Right hindlimb (tissue), 1 donor: ENCODE measurements at regions not wholly inside any gene's neighbourhood (a gene's known extent, or its start where the extent isn't known, plus 50 kb on each side); places are given as distances from the start of the nearest gene placed in this dataset.

Experiments used
- DNase-seq: peaks from one replicate; pipeline ENCODE4 v3.0.0-alpha.2; 2018

DNA sequence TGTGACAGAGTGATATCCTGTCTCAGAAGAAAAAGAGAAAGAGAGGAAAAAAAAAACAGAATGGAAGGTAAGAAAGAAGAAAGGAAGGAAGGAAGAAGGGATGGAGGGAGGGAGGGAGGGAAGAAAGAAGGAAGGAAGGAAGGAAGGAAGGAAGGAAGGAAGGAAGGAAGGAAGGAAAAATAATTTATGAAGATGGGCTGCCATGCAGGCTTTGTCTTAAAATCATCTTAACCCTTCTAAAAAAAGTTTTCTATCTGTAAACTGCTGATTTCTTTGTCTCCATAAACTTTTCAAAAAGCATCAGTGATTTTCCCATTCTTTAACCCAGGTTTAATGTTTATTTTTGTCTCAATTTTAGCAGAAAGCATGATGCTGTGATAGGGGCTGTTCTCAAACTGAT is 1154.1 kb upstream of the CDH6 start:
- DNase-seq, result no peak

DNA sequence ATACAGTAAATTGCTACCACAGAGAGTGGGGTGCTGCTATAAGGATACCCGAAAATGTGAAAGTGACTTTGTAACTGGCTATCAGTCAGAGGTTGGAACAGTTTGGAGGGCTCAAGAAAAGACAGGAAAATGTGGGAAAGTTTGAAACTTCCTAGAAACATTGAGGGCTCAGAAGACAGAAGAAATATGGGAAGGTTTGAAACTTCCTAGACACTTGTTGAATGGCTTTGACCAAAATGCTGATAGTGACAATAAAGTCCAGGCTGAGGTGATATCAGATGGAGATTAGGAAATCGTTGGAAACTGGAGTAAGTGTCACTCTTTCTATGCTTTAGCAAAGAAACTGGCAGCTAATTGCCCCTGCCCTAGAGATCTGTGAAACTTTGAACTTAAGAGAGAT is 1158.6 kb upstream of the CDH6 start:
- no peak for DNase-seq

DNA sequence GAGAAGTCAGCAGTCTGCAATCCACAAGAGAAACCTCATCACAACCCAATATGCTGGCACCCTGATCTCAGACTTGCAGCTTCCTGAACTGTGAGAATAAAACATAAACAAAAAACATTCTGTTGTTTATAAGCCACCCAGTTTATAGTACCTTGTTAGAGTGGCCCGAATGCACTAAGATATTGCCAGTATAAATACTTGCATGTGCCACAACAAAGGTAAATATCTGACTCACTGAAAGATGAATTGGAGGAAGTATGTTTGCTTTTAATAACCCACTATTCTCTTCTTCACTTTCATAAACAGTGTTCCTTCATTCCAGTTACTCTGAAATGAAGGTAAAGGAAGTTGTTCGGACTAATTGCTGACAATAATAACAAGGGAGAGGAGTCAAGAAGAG is 1163.4 kb upstream of the CDH6 start:
- no peak for DNase-seq

DNA sequence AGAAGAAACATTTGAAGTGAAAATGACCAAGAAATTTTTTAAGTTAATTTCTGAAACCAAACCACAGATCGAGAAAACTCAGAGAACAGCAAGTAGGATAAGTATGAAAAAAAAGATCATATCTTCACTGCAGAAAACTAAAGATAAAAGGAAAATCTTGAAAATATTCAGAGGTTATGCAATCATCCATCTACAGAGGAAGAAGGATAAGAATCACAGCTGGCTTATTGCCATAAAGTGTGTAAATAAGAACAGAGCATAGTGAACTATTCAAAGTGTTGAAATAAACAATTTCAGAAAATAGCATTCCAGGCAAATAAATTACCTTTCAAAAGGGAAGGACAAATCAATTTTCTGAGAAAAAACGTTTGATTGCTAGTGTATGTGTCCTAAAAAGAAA is 1191.7 kb upstream of the CDH6 start:
- DNase-seq, result no peak

DNA sequence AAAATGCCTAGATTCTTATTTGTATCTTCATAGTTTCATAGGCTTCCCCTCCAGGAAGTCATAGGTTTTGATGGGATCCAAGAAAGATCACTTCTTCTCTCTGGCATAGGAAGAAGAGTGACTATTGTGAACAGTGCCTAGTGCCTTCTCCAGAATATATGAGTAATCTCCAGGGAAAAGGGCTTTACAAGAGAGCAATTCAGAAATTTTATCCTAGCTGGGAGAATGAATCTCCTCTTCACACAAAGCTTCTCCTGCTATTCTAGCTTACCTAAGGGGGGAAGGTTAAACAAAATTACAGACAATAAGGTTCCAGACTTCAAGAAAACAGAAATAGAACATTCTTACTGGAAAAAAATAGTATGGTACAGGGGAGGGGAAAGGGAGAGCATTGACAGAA is 1193.3 kb upstream of the CDH6 start:
- DNase-seq, result no peak

DNA sequence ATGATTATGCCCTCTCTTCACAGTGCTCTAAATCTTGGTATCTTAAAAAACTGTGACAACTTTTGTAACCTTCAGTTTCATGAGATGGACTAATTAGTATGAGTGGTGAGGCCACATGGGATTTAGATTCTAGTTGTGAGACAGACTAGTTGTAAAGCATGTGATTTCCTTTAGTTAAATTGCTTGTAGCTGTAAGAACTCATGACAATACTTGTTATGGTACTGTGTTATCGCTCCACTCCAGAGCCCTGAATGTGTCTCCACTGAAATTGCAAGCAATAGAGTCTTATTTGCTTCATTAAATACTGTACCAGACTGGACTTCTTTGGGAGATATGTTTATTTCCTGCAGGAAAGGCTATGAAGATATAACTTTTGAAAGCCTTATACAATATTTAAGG is 1198.3 kb upstream of the CDH6 start:
- DNase-seq, result no peak

DNA sequence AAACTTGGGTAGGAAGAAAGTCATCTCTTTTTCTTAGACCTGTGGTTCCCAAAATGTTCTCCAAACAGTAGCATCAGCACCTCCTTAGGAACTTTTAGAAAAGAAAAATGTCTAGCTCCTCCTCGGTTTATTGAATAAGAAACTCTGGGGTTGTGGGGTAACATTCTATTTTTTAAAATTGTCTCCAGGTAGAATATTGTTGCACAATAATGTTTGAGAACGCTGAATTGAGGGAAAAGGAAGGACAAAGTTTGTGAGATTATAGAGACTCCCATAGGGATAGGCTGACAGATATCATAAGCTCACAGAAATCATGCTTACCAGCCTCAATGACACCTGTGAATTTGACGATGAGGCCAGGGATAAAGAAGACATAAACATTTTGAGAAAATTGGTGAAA is 1199.0 kb upstream of the CDH6 start:
- DNase-seq, result no peak

DNA sequence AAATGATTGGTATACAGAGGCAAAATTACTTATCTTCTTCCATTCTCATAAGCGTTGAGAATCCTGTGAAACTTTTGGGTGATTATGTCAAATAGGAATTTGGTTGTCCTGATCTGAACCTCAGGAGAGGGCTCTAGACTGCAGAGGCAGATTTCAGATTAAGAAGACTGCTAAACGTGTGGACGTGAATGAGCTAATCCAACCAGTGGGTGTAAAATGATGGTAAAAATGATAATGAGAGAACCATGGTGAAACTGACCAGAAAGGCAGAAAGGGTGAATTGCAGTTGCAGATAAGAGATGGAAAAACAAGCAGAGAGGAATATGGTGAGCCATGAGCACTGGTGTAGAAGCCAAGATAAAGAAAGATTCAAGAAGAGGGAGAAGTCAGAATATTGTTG is 1200.2 kb upstream of the CDH6 start:
- DNase-seq, result no peak

DNA sequence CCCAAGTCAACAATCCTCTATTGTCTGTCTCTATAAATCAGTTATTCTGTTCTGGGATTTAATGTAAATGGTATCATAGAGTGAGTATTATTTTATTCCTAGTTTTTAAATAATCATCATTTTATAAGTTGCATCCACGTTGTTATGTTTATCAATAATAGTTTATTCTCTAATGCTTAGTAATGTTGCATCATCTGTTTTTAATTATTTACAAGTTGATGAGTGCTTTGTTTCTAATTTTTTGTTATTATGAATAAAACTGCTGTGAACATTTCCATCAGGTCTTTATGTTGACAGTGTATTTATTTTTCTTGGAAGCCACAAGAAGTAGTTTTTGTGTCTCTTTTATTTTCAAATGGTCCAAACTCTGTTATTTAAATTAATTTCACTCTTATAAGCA is 1201.2 kb upstream of the CDH6 start:
- DNase-seq, result no peak

DNA sequence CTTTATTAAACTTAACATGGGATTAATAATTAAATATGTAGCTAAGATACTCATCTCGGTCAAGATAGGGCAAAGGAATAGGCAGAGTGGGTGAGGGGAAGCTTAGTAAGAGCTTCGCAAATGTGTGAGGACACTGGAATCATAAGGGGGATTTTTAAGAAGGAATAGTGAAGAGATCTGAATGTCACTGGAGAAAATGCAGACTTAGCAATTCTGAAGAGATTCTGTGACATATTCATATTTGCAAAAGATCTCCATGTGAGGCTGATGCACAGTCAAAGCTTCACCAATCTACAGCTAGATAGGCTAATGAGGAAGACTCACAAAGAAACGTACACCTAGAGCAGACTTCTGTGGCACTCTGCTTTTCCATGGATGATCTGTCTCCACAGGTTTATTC is 1202.8 kb upstream of the CDH6 start:
- no peak for DNase-seq

DNA sequence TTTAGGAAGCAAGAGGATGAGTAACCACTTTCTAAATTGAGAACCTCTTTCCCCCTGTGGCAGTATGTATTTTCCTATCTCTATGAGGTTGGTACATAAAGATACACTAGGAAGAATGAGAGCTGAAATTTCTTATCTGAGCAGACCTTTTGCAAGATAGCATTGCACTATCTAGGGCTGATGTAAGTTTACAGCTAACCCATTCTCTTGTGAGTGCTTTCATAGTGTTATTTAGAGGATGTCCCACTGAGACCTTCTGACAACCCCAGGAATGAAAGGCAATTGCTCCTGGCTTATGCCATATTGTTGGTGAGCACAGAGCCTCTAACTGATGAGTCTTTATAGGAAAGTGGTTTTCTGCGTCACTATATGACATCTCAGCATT is 1209.3 kb upstream of the CDH6 start:
- DNase-seq, result no peak

DNA sequence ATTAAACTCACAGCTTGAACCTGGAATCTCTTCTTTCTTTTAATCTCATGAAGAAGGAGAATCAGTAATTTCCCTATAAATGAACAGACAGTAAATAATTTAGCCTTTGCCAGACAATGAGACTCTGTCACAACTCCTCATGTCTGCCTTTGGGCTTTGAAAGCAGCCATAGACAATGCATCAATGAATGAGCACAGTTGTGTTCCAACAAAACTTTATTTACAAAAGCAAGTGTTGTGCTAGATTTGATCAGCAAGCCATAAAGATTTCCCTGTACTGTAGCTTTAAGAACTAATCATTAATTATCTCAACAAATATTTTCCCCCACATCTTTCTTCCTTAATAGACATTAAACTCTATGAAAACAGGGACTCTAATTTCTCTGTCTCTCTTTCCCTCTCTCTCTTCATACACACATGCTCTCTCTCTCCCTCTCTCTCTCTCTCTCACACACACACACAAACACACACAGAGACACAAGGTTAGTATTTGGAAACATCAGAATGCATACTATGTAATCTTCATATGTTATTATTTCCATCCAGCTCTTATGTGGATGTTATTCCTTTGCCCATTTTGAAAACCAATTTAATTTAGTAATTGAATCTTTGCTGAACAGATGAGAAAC is 1209.8 kb upstream of the CDH6 start:
- no peak for DNase-seq

DNA sequence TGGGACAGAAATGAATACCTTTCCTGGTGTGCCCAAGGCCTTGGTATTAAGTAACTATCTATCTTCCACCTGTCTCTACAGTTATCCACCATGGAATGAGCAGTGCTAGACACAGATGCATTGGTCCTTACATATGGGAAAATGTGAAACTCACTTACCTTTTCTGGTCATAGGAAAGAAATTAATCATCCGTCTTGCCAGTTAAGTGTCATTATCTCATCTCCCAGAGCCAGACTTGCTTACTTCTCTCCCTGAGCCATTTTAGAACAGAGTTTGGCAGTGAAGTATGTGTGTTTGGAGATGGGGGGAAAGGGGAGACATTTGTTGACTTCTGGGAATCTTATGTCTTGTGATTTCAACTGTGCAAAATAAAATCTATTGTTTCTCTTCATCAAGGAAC is 1211.0 kb upstream of the CDH6 start:
- no peak for DNase-seq

DNA sequence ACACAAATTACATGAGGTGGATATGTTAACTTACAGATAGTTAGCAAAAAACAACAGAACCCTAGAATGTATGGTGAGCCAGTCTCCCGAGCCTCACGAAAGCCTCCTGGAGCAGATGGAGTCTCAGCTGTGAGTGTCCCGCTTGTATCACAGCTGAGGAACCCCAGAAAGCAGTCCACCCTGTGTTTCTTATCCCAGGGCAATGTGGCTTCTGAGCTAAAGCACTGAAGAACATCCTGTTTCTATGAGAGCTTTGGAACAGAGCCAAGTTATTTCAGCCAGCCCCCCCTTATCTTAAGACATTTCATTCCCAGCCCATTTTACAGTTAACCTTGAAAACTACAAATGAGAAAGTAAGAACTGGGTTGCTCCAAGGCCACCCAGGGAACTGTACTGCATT is 1220.9 kb upstream of the CDH6 start:
- no peak for DNase-seq

DNA sequence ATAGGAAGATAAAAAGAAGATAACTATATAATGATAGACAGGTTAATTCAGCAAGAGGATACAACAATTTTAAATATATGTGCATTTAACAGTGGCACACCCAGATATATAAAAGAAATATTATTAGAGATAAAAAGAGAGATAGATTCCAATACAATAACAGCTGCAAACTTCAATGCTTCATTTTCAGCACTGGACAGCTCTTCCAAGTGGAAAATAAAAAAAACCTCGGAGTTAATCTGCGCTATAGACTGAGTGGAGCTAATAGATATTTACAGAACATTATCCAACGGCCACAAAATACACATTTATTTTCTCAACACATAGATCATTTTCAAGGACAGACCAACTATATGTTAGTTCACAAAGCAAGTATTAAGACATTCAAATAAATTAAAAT is 1229.5 kb upstream of the CDH6 start:
- DNase-seq, result no peak

DNA sequence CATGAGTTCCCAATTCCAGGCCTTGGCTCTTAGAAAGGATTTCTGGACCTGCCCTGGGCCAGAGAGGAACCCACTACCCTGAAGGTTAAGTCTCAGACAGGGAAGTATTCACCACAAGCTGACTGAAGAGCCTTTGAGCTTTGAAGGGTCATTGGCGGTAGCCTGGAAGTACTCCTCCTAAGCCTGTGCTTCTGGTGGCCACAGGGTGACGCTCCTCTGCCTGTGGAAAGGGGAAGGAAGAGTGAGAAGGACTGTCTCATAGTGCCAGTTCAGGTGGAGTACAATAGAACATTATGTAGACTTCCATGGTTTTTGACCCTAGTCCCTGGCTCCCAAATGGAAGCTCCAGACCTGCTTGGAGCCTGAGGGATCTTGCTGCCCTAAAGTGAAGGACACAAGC is 1233.2 kb upstream of the CDH6 start:
- no peak for DNase-seq

DNA sequence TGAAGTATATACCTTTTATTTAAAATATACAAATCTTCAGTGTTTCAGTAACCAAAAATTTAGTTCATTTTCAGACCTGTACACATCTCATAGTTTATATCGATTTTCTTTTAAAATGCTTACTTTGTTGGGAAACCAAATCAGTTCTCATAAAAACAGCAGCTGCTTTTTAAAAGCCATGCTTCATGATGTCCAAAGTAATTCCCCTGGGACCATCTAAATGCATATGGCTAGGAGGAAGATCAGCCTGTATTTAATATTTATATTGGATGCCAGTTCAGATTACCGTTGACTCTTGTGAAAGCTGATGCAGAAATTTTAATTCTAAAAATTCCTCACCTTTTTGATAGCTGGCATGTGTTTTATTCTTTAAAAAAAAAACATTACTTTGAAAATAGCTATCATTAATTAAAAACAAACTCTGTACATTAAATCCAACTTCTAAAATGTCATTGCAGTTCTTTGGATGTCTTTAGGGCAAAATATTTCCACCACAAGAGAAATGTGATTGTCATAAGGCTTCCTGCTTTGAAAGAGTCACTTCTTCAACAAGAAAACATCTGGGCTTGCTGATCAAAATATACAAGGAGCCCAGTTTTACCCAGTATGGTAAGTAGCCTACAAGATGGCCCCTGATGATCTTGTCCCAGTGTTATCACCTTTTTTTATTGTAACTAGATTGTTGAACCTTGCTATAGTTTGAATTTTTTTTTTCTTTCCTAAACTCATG is 1242.9 kb upstream of the CDH6 start:
- no peak for DNase-seq

DNA sequence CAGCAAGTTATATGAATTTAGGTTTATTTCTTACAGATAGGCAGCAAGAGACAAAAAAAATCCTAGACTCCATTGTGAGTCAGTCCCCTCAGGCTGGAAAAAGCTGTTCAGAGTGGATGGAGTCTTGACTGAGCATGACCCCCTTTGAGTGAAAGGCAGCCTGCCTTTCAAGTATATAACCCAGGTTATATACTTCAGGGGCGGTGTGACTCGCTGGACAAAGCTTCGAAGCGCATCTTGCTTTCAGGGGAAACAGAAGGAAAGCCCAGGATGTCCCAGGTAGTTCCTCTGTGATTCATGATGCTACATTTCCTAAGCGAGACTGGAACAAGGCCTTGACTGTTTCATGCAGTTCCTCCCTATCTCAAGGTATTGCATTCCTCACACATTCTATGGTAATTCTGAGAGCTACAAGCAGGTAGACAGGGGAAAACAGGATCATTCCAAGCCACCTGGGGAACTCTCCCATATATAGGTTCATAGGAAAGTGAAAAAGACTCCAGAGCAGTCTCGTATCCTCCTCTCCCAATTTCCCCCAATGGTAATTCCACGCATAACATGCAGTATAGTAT is 1244.1 kb upstream of the CDH6 start:
- DNase-seq, result no peak

DNA sequence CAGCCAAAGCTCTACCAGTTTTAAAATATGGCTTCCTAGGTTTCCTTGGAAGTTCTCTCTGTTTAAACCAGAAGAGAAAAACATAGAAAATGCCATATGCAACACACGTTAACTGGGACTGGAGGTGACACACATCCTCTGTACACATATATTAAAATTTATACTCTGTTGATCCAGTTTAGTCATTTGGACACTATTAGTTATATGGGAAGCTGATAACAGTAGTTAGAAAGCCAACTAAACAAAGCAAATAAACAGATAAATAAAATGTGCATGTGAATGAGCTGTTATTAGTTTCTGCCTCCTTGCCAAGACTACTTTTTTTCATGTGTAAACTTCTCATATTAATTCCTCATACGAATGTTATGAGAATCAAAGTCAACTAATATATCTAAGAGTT is 1249.2 kb upstream of the CDH6 start:
- no peak for DNase-seq

DNA sequence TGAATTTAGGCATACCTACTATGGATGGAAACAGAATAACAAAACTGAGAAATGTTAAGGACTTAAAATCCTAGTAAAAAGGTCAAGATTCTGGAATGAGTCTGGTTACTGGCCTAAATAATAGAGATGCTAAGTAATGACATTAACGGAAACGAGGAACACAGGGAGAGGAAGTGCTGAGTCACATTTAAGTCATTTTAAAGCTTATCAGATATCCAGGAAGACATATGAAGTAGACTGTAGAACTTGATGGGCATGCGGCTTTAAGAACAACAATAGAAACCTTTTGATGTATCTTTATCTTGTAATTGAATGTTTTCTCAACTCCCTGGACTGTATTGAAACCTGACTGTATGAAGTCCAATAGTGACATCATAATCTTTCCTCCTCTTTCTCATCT is 1251.4 kb upstream of the CDH6 start:
- DNase-seq, result no peak

DNA sequence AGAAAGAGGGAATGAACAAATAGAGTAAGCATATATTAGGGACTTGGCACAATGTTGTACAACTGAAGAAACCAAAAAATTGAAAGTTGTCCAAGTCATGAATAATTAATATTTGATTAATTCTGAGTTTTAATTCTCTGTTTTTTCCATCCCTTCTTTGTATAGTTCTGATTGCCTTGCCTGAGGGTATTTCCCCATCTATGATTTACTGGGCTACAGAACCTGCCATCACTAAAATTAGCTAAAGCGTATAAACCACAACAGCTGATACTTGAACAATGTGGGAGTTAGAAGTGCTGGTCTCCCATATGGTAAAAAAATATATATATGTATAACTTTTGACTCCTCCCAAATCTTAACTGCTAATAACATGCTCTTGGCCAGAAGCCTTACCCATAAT is 1253.5 kb upstream of the CDH6 start:
- DNase-seq, result no peak

DNA sequence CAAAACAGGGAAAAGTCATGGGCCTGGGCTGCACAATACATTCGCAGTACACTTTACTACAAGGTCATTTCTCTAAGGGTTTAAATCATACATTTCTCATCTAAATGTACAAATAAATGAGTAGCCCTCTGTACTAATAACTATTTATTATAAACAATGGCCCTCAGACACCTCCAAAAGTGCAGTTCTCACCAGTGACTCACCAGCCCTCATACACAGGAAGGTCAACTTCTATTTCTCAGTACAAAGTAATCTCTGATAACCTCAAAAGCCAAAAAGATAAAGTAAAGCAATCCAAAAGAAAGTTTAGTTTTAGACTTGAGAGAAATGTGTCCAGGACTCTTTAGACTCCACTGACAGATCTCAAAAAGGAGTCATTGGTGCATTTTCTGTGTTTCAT is 1258.1 kb upstream of the CDH6 start:
- no peak for DNase-seq

DNA sequence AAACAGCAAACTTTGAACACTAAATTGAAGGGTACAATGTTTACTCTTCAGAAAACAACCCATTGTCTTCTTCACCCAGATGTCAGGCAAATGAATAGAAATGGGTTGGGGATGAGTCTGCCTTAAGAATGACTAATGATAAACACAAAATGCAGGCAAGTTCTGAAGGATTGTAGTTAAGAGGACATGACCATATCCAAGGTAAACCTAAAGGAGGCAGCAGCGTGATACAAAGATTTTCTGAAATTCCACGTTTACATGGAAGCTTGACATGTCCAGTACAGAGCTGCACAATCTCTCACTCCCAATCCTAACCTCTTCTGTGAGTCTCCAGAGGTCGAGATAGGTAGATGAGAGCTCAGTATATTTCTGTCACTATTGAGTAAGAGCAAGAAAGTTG is 1263.2 kb upstream of the CDH6 start:
- no peak for DNase-seq

DNA sequence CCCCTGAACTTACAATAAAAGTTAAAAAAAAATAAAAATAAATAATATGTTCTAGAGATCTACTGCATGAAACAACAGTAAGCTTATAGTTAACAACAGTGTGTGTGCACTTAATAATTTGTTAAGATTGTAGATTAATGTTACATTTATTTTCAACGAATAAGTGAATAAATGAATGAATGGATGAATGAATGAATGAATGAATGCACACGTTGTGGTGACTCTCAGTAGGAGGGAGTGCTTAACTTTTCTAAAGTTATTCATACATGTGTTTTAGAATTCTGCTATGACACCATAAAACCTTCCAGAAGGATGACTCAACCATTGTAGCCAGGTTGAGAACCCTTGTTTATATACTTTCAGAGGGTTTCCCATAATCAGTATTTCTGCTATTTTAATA is 1269.4 kb upstream of the CDH6 start:
- DNase-seq, result no peak
